ENCODE measurements at regions not wholly inside any gene's neighbourhood (a gene's known extent, or its start where the extent isn't known, plus 50 kb on each side); places are given as distances from the start of the nearest gene placed in this dataset.

GRCh38 chrX:7746856-7747255 is 96.1 kb upstream of the VCX start:
- Histone ChIP-seq H3K9ac (replicated peaks; ENCODE audit: extremely low read depth, insufficient read depth, low read length) (no peak overlapping the region), H3K4me3 (replicated peaks in 1 of 3; ENCODE audit: insufficient read depth in 1 of 3, low read depth in 1 of 3, low read length in 3 of 3) (no peak overlapping the region), H3K4me1 (ENCODE audit: control insufficient read depth, extremely low read depth, insufficient read depth, low read length) (no peaks in the 10 kb centered on the region), H4K20me1 (replicated peaks; ENCODE audit: control insufficient read depth, extremely low read depth, insufficient read depth, low read length) (no peaks in the 10 kb centered on the region), H2AFZ (ENCODE audit: low read depth, low read length) (no peak overlapping the region), H3K9me1 (replicated peaks; ENCODE audit: control insufficient read depth, extremely low read depth, insufficient read depth, low read length) (no peaks in the 10 kb centered on the region), H3K27me3 (ENCODE audit: control insufficient read depth in 2 of 2, insufficient read depth in 2 of 2, low read length in 2 of 2) (no peaks in the 10 kb centered on the region), H3K9me3 (replicated peaks; ENCODE audit: control insufficient read depth, insufficient read depth, low read length) (no peaks in the 10 kb centered on the region), H3K4me2 (ENCODE audit: insufficient read depth, low read length) (no peak overlapping the region), H3K36me3 (ENCODE audit: control insufficient read depth in 2 of 2, extremely low read depth in 1 of 2, insufficient read depth in 2 of 2, low read length in 2 of 2) (no peaks in the 10 kb centered on the region), H3K27ac (ENCODE audit: insufficient read depth, low read depth, low read length) (no peak overlapping the region), H3K79me2 (ENCODE audit: control insufficient read depth, insufficient read depth, low read length) (no peaks in the 10 kb centered on the region)
- CTCF ChIA-PET = no interaction called here
- dilution Hi-C loops (cut with MboI; ENCODE audit: extremely low pct_ligation_motif_present, low sequenced_read_pairs) (no loop called here), intact Hi-C loops (cut with micrococcal nuclease) (no loop called here)
- FAIRE-seq (no peak), DNase-seq (ENCODE audit: low read depth, low spot score) (no peak)
- POLR2A ChIA-PET = no interaction called here
- no TSS peak for BruUV-seq (replicated peaks)
- TF ChIP-seq MYC (IDR thresholded peaks at IDR 0.05; ENCODE audit: low read depth, low read length) (no peak), JUN (IDR thresholded peaks at IDR 0.05; ENCODE audit: borderline replicate concordance, insufficient read depth, insufficient read length, low read depth) (no peak), EZH2 (IDR thresholded peaks at IDR 0.05; ENCODE audit: borderline replicate concordance, low read depth, low read length, severe bottlenecking) (no peak), GATA2 (IDR thresholded peaks at IDR 0.05; ENCODE audit: insufficient read depth, insufficient read length, low read depth, low read length) (no peak), FOS (IDR thresholded peaks at IDR 0.05; ENCODE audit: borderline replicate concordance, insufficient read depth, low read length) (no peak), MAX (IDR thresholded peaks at IDR 0.05; ENCODE audit: insufficient read depth, insufficient read length) (no peak), POLR2AphosphoS5 (IDR thresholded peaks at IDR 0.05; ENCODE audit: insufficient read depth, low read depth, low read length) (no peak), CTCF (IDR thresholded peaks at IDR 0.05; ENCODE audit: extremely low read depth in 1 of 2, insufficient read depth in 1 of 2, low read depth in 1 of 2, low read length in 2 of 2) (no peak), POLR2A (IDR thresholded peaks at IDR 0.05; ENCODE audit: low read depth, low read length) (no peak)
